GM18870 (cell line): ENCODE measurements at regions not wholly inside any gene's neighbourhood (a gene's known extent, or its start where the extent isn't known, plus 50 kb on each side); places are given as distances from the start of the nearest gene placed in this dataset.

Experiments used
- ATAC-seq: cut with Tn5 transposase; IDR thresholded peaks from one replicate; pipeline ENCODE4 v1.9.1; 2021; ENCODE audit warnings: moderate library complexity; ENCODE audit not compliant: unreplicated experiment

DNA sequence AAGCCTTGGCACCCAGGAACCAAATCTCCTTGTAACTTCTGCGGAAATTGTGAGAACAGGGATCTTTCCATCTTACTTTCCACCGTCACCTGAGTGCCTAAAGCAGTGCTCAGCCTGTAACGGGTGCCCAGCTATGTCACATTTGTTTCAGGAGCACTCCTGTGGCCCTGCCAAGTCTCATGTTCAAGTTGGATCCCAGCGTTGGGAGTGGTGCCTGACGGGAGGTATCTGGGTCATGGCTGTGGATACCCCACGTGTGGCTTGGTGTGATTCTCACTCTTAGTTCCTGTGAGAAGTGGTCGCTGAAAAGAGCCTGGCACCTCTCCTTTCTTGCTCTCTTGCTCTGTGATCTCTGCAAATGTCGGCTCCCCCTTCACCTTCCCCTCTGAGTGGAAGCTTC lies 114.9 kb downstream of the UQCRFS1 start:
- no peak for ATAC-seq

DNA sequence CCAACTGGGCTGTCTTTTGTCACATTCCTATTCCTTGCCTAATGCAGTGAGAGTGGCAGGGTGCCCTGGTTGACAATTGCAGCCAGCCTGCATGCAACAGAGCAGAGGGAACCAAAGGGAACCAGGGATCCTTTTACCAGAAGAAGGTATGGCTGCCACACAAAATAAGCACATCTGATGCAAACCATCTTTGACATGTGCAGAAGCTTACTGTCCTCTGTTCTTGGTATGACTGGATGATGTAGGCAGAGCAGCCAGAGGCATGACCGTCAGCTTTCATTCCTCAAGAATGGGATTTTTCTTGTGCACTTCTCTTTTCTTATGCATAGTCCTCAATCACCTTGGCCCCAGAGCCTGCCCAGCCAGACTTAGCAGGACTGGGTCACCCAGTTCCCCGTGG lies 116.1 kb downstream of the UQCRFS1 start:
- ATAC-seq = no peak

GRCh38 chr19:29093553-29093908 lies 119.4 kb downstream of the UQCRFS1 start:
- ATAC-seq = no peak

DNA sequence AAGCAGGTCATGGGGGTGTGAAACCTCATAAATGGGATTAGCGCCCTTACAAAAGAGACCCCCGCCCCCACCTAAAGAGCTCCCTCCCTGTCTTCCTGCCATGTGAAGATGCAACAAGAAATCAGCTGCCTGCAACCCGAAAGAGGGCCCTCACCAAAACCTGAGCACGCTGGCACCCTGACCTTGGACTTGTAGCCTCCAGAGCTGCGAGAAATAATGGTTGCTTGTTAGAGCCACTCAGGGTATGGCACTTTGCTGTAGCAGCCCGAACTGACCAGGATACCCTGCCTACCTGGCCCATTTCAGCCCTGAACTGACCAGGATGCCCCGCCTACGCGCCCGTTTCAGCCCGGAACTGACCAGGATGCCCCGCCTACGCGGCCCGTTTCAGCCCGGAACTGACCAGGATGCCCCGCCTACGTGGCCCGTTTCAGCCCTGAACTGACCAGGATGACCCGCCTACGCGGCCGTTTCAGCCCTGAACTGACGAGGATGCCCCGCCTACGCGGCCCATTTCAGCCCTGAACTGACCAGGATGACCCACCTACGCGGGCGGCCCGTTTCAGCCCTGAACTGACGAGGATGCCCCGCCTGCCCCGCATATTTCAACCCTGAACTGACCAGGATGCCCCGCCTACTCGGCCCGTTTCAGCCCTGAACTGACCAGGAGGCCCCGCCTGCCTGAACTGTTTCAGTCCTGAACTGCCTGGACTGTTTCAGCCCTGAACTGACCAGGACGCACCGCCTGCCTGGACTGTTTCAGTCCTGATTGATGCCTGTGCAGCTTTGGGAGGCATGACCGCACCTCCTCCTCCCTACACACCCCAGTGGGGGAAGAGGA lies 120.0 kb downstream of the UQCRFS1 start:
- no peak for ATAC-seq

GRCh38 chr19:29090783-29091526 lies 122.0 kb downstream of the UQCRFS1 start:
- no peak for ATAC-seq

- ATAC-seq = no peak
Observed at GRCh38 chr19:29089315-29089870, 123.6 kb downstream of the UQCRFS1 start.

- ATAC-seq = no peak
Observed at GRCh38 chr19:29088761-29089160, 124.2 kb downstream of the UQCRFS1 start.

DNA sequence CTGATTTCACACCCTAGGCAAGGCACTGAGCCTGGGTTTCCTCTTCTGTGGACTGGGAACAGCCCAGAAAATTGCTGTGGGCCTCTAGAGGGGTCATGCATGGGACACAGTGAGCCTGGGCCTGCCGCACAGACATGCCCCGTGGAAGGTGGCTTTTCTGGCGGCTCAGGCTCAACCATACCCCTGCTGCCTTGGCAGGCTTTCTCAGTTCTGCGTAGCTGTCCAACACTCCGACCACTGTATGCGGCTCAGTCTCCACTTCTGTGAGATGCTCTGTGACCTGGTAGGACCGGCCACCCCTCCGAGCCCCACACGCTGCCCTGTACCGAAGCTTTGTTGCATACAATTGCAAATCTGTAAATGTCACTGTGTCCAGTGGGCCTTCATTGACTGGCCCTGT lies 126.3 kb downstream of the UQCRFS1 start:
- no peak for ATAC-seq

DNA sequence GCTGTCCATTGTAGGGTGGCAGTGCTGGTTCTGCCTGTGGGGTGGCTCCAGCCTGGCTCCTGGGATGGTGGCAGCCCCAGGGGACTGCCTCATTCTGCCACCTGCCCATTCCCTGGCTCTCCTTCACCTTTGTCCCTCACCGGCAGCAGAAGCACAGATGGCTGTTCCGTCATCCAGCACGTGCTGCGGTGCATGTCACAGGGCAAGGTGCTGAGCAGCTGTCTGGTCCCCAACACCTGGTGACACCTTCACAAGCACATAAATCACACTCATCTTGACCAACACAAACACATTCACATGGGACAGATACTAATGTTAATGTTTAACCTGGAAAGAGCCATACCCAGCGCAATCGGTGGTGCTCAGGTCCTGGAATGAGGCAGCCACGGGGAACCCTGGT lies 126.8 kb downstream of the UQCRFS1 start:
- no peak for ATAC-seq

DNA sequence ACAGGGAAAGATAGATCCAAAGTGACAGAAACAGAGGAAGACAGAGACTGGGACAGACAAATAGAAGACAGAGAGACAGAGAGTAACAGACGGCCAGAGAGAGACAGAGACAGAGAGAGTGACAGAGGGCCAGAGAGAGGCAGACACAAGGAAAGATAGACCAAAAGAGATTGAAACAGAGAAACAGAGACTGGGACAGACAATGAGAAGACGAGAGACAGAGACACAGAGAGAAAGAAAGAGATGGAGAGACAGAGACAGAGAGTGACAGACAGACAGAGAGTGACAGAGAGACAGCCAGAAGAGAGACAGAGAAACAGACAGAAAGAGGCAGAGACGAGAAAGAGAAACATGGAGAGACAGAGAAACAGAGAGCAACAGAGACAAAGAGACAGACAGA lies 127.3 kb downstream of the UQCRFS1 start:
- ATAC-seq = no peak

DNA sequence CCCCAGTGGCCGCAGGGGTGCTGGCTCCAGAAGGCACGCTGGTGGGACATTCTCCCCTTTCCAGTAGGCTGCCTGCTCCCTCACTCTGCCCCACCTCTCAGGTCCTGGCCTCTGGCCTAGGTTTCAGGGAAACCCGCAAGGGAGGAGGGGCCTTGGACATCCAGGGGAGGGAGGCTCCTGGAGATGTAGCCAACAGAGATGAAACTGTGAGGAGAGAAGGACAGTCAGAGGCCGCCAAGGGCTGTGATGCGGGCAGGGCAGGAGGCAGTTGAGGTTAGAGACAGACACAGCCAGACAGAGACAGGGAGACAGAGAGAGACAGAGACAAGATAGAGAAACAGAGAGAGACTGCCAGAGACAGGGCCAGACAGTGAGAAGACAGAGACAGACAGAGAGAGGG lies 127.7 kb downstream of the UQCRFS1 start:
- ATAC-seq = no peak

- ATAC-seq = no peak
Observed at GRCh38 chr19:29084266-29084665, 128.7 kb downstream of the UQCRFS1 start.

DNA sequence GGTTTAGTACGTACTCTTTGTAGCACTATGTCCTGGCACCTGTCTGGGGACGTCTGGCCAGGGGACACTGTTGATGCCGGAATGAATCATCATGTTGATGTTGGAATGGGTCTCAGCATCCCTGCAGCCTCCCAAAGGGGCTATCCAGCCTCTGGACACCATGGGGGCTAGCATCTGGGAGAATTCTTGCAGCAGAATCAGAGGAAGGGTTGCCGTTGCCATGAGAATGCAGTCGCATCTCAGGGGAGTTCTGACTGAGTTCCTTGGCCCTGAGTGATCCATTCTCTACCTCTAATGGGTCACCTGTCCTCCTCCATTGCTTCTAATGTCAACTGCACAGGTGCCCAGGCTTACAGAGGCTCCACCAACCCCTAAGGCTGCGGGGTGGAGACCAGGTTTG lies 129.1 kb downstream of the UQCRFS1 start:
- ATAC-seq = no peak

DNA sequence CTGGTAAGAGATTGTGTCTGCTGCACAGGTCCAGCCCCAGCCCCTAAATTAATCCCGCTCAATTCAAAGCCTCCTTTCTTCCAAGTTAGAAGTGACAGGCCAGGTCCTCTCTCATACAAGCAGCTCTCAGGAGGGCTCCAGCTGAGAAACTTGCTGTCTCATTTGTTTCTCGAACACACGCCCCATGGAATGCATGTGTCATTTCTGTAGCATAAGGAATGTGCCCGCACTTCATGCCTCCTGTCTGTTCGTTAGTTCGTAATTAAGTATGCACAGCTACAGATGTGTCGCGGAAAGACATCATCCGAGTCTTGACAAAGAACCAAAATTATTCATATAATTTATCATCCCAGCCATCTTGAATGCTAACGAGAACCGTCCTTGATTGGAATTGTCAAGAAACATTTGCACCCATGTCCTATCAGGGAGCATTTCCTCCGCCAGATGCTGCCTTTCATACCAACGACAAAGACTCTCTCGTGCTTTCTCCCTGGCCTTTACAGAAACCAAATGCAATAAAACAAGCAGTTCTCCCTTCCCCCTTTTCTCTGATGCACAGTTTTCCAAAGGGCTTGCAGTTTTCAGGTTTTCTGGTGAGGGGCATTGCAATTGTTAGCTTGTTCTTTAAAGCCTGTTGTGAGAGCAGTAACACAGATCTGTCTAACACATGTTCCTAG lies 133.5 kb downstream of the UQCRFS1 start:
- no peak for ATAC-seq

DNA sequence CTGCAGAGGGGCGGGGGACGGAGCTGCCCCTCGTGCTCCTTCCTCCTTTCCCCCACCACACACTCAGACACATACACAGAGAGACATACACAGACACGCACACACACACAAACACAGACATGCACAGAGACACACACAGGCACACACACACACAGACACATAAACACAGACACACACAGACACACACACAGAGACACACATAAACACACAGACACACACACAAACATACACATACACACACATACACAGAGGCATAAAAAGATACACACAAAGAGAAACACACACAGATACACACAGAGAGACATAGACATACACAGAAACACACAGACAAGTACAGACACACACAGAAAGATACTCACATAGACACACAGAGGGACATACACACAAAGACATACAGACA lies 136.0 kb downstream of the UQCRFS1 start:
- ATAC-seq = no peak

- ATAC-seq = no peak
Observed at GRCh38 chr19:29076161-29076560, 136.8 kb downstream of the UQCRFS1 start.

GRCh38 chr19:29075149-29075548 lies 137.8 kb downstream of the UQCRFS1 start:
- no peak for ATAC-seq

DNA sequence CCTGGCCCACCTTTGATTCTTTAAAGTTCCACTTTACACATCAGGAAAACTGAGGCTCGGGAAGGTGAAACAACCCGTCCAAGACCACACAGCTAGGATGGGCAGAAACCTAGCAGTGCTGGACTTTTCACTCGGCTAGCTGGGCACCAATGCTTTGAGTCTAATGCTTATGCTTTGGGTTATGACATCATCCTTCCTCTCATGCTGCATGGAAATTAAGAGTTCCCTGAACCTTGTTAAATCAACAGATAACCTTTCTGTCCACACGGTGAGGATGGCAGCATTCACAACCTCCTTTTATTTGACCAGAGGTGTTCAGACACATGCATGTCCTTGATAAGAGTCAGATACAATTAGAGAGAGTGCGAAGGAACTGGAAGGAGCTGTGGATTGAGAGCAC lies 138.4 kb downstream of the UQCRFS1 start:
- ATAC-seq = no peak

- no peak for ATAC-seq
Observed at GRCh38 chr19:29067831-29068230, 145.1 kb downstream of the UQCRFS1 start.

DNA sequence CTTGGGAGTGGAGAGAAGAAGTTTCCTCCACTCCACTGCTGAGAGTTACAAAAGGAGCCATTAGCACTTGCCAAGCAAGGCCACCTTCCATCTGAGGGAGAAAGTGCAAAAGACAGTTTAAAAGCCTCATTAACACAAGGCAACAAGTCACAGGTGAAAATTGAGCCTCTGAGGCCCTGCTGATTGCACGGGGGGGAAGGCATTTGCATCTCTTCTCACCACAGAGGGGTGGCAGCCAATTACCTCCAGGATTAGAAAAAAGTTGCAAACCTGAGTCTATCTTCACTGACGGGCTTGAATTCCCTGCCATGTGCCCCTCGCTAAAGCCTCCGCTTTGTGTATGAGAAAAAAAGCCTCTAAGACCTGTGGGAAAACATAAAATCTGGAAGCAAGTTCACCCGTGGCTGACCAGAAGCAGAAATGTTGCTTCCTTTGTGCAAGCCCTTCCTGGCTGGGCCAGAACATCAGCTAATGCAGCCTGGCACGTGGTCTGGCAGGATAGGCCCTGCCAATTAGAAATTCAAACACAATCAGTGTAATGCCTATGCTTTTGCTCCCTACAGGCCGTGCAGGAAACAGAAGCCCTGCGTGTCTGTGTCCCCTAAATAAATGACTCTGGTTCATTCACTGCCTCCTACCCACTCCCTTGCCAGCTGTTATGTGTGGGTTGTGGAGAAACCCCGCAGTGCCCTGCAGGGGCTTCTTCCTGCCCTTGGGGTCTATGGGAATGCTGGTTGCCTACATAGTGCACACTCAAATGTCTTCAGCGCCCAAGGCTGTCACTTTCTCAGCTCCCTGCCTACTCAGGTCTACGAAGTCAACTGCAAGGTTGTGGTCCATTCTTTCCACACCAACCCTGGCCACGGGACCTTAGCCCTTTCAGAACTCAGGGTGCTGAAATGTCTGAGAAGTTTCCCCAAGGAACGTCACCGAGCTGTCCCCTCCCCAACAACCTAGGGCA lies 150.2 kb downstream of the UQCRFS1 start:
- no peak for ATAC-seq
